HepG2 (cell line): ENCODE measurements at regions not wholly inside any gene's neighbourhood (a gene's known extent, or its start where the extent isn't known, plus 50 kb on each side); places are given as distances from the start of the nearest gene placed in this dataset.

Source experiments
- EZH2 ChIP-seq: conservative IDR thresholded peaks from 2 replicates; pipeline ENCODE4 v1.6.1; 2012; ENCODE audit warnings: mild to moderate bottlenecking, low read depth, low read length, moderate library complexity
- HDAC2 ChIP-seq: sonication (generic); formaldehyde crosslinking; IDR thresholded peaks from 2 replicates; pipeline ENCODE4 v1.4.0; 2020; ENCODE audit warnings: missing genetic modification reagents
- POLR2AphosphoS5 ChIP-seq: IDR thresholded peaks from 2 replicates; pipeline ENCODE4 v1.6.1; 2012; ENCODE audit warnings: low read depth, low read length
- REL ChIP-seq: sonication (generic); formaldehyde crosslinking; conservative IDR thresholded peaks from 2 replicates; pipeline ENCODE4 v1.8.0; 2022; ENCODE audit warnings: mild to moderate bottlenecking, missing genetic modification reagents, moderate library complexity
- RFX5 ChIP-seq: IDR thresholded peaks from 2 replicates; pipeline ENCODE4 v1.6.1; 2011; ENCODE audit warnings: low read depth, low read length, improper control_type of control experiment
- RNF2 ChIP-seq: fragments of 450-650 bp; conservative IDR thresholded peaks from 2 replicates; pipeline ENCODE4 v1.6.1; 2016; ENCODE audit warnings: low read depth
- ZNF30 ChIP-seq: sonication (generic); formaldehyde crosslinking; IDR thresholded peaks from 2 replicates; pipeline ENCODE4 v1.5.0; 2020; ENCODE audit warnings: mild to moderate bottlenecking, missing genetic modification reagents
- TF ChIP-seq, protein P1 (sequence below): sonication (generic); formaldehyde crosslinking; IDR thresholded peaks from 2 replicates; pipeline ENCODE4 v1.5.0; 2020; ENCODE audit warnings: mild to moderate bottlenecking, missing genetic modification reagents, moderate library complexity
- TF ChIP-seq, protein P2 (sequence below): sonication (generic); formaldehyde crosslinking; IDR thresholded peaks from 2 replicates; pipeline ENCODE4 v1.4.0; 2020; ENCODE audit warnings: missing genetic modification reagents, borderline replicate concordance
- TF ChIP-seq, protein P3 (sequence below): sonication (generic); formaldehyde crosslinking; IDR thresholded peaks from 2 replicates; pipeline ENCODE4 v1.8.1; 2023; ENCODE audit warnings: missing genetic modification reagents, inconsistent platforms, borderline replicate concordance
- TF ChIP-seq, protein P4 (sequence below): sonication (generic); formaldehyde crosslinking; IDR thresholded peaks from 2 replicates; pipeline ENCODE4 v1.4.0; 2020; ENCODE audit warnings: missing genetic modification reagents

DNA sequence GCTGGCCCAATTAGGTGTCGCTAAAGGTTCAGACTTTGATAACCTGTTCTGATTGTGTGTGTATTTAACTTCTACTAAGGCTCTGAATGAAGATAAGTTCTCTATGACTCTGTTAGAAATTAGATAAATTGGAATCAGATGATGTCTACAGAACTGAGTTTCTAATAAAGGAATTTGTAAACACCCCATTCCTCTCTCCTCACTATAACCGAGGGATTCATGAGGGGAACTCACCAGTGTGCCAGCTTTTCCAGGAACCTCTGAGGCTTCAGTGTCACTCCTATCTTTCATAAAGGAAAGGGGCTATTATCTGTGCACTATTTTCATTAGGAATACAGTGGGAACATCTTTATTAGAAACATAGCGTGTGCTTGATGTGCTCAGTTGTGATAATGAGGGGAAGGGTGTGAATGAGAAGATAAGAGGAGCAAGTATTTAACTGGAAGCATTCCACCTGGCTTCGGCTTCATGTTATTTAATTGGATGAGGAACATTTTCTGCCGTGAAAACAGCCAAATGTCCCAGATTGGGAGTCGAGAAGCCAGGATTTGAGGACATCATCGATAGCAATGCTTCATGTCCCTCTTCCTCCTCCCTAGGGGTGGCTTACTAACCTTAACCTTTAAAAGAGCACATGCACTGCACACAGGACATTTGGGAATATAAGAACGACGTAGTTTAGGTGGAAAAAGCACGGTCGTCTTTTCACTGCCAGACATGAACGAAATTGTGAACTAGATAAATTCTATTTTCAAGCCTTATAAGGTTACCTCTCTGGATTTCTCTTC is 84.8 kb upstream of the TCF4 start:
- no peak for TF ChIP-seq REL (CRISPR knock-in tag)
- no peak for TF ChIP-seq RFX5
- TF ChIP-seq, protein P1, sequence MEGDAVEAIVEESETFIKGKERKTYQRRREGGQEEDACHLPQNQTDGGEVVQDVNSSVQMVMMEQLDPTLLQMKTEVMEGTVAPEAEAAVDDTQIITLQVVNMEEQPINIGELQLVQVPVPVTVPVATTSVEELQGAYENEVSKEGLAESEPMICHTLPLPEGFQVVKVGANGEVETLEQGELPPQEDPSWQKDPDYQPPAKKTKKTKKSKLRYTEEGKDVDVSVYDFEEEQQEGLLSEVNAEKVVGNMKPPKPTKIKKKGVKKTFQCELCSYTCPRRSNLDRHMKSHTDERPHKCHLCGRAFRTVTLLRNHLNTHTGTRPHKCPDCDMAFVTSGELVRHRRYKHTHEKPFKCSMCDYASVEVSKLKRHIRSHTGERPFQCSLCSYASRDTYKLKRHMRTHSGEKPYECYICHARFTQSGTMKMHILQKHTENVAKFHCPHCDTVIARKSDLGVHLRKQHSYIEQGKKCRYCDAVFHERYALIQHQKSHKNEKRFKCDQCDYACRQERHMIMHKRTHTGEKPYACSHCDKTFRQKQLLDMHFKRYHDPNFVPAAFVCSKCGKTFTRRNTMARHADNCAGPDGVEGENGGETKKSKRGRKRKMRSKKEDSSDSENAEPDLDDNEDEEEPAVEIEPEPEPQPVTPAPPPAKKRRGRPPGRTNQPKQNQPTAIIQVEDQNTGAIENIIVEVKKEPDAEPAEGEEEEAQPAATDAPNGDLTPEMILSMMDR (CRISPR knock-in tag) = no peak
- TF ChIP-seq EZH2 = no peak
- TF ChIP-seq, protein P2, sequence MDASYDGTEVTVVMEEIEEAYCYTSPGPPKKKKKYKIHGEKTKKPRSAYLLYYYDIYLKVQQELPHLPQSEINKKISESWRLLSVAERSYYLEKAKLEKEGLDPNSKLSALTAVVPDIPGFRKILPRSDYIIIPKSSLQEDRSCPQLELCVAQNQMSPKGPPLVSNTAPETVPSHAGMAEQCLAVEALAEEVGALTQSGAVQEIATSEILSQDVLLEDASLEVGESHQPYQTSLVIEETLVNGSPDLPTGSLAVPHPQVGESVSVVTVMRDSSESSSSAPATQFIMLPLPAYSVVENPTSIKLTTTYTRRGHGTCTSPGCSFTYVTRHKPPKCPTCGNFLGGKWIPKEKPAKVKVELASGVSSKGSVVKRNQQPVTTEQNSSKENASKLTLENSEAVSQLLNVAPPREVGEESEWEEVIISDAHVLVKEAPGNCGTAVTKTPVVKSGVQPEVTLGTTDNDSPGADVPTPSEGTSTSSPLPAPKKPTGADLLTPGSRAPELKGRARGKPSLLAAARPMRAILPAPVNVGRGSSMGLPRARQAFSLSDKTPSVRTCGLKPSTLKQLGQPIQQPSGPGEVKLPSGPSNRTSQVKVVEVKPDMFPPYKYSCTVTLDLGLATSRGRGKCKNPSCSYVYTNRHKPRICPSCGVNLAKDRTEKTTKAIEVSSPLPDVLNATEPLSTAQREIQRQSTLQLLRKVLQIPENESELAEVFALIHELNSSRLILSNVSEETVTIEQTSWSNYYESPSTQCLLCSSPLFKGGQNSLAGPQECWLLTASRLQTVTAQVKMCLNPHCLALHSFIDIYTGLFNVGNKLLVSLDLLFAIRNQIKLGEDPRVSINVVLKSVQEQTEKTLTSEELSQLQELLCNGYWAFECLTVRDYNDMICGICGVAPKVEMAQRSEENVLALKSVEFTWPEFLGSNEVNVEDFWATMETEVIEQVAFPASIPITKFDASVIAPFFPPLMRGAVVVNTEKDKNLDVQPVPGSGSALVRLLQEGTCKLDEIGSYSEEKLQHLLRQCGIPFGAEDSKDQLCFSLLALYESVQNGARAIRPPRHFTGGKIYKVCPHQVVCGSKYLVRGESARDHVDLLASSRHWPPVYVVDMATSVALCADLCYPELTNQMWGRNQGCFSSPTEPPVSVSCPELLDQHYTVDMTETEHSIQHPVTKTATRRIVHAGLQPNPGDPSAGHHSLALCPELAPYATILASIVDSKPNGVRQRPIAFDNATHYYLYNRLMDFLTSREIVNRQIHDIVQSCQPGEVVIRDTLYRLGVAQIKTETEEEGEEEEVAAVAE (CRISPR knock-in tag) = no peak
- TF ChIP-seq HDAC2 (CRISPR knock-in tag) = no peak
- no peak for TF ChIP-seq RNF2
- no peak for TF ChIP-seq ZNF30 (CRISPR knock-in tag)
- TF ChIP-seq, protein P3, sequence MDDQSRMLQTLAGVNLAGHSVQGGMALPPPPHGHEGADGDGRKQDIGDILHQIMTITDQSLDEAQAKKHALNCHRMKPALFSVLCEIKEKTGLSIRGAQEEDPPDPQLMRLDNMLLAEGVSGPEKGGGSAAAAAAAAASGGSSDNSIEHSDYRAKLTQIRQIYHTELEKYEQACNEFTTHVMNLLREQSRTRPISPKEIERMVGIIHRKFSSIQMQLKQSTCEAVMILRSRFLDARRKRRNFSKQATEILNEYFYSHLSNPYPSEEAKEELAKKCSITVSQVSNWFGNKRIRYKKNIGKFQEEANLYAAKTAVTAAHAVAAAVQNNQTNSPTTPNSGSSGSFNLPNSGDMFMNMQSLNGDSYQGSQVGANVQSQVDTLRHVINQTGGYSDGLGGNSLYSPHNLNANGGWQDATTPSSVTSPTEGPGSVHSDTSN (CRISPR knock-in tag) = no peak
- TF ChIP-seq POLR2AphosphoS5 = no peak
- TF ChIP-seq, protein P4, sequence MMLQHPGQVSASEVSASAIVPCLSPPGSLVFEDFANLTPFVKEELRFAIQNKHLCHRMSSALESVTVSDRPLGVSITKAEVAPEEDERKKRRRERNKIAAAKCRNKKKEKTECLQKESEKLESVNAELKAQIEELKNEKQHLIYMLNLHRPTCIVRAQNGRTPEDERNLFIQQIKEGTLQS (CRISPR knock-in tag) = no peak
